Liver (tissue), 7 donors: ENCODE measurements at regions not wholly inside any gene's neighbourhood (a gene's known extent, or its start where the extent isn't known, plus 50 kb on each side); places are given as distances from the start of the nearest gene placed in this dataset.

ENCODE experiments used
- DNase-seq: peaks from one replicate; pipeline ENCODE4 v3.0.0-alpha.2; 2017; ENCODE audit warnings: low spot score
- H3K27ac ChIP-seq, 2 donors: one replicate each; pipeline ENCODE4 v1.7.0; 2013; ENCODE audit warnings: inconsistent platforms in 2 of 2, low read length in 2 of 2, control low read depth in 1 of 2, low read depth in 1 of 2, mild to moderate bottlenecking in 1 of 2
- H3K27me3 ChIP-seq, 4 donors: one replicate each; pipeline versions ENCODE4 v1.6.1 to v1.7.0; 2013; ENCODE audit warnings: low read length in 3 of 4, inconsistent platforms in 1 of 4, mild to moderate bottlenecking in 1 of 4, moderate library complexity in 1 of 4; ENCODE audit not compliant: control insufficient read depth in 4 of 4, insufficient read depth in 4 of 4
- H3K36me3 ChIP-seq, 4 donors: one replicate each; pipeline versions ENCODE4 v1.6.1 to v1.7.0; 2013; ENCODE audit warnings: low read length in 3 of 4, mild to moderate bottlenecking in 3 of 4, low read depth in 1 of 4, moderate library complexity in 1 of 4; ENCODE audit not compliant: control insufficient read depth in 4 of 4, insufficient read depth in 3 of 4
- H3K4me1 ChIP-seq, 4 donors: one replicate each; pipeline versions ENCODE4 v1.6.1 to v1.7.0; 2013; ENCODE audit warnings: low read length in 3 of 4, mild to moderate bottlenecking in 3 of 4, moderate library complexity in 1 of 4; ENCODE audit not compliant: control insufficient read depth in 4 of 4, insufficient read depth in 4 of 4
- H3K4me3 ChIP-seq, 3 donors: one replicate each; pipeline versions ENCODE4 v1.6.1 to v1.7.0; 2013; ENCODE audit warnings: low read length in 3 of 3, control low read depth in 1 of 3, low read depth in 1 of 3, mild to moderate bottlenecking in 1 of 3
- H3K9ac ChIP-seq, 2 donors: one replicate each; pipeline ENCODE4 v1.7.0; 2013; ENCODE audit warnings: low read length in 2 of 2, mild to moderate bottlenecking in 2 of 2, moderate library complexity in 2 of 2, control low read depth in 1 of 2, low read depth in 1 of 2
- H3K9me3 ChIP-seq, 4 donors: one replicate each; pipeline versions ENCODE4 v1.6.1 to v1.7.0; 2013; ENCODE audit warnings: low read length in 3 of 4; ENCODE audit not compliant: control insufficient read depth in 4 of 4
- ATF3 ChIP-seq: IDR thresholded peaks from 2 replicates; pipeline ENCODE4 v1.6.1; 2016; ENCODE audit warnings: antibody characterized with exemption
- EGR1 ChIP-seq, 2 donors: IDR thresholded peaks; 2 replicates each; pipeline ENCODE4 v1.6.1; 2016 to 2018; ENCODE audit warnings: antibody characterized with exemption in 2 of 2, low read depth in 2 of 2
- FOXA1 ChIP-seq: IDR thresholded peaks from 2 replicates; pipeline ENCODE4 v1.6.1; 2016; ENCODE audit warnings: antibody characterized with exemption
- HNF4A ChIP-seq, 2 donors: conservative IDR thresholded peaks; 2 replicates each; pipeline ENCODE4 v1.6.1; 2016; ENCODE audit warnings: antibody characterized with exemption in 2 of 2, mild to moderate bottlenecking in 2 of 2
- HNF4G ChIP-seq: IDR thresholded peaks from 2 replicates; pipeline ENCODE4 v1.6.1; 2016; ENCODE audit warnings: antibody characterized with exemption
- JUND ChIP-seq, 2 donors: IDR thresholded peaks; 2 replicates each; pipeline ENCODE4 v1.6.1; 2016; ENCODE audit warnings: antibody characterized with exemption in 2 of 2
- MAX ChIP-seq: IDR thresholded peaks from 2 replicates; pipeline ENCODE4 v1.6.1; 2016; ENCODE audit warnings: antibody characterized with exemption
- NR2F2 ChIP-seq: IDR thresholded peaks from 2 replicates; pipeline ENCODE4 v1.6.1; 2016; ENCODE audit warnings: antibody characterized with exemption
- RAD21 ChIP-seq, 2 donors: IDR thresholded peaks; 2 replicates each; pipeline ENCODE4 v1.6.1; 2016; ENCODE audit warnings: antibody characterized with exemption in 2 of 2, mild to moderate bottlenecking in 2 of 2
- REST ChIP-seq: IDR thresholded peaks from 2 replicates; pipeline ENCODE4 v1.6.1; 2016; ENCODE audit warnings: antibody characterized with exemption, mild to moderate bottlenecking
- RXRA ChIP-seq, 2 donors: IDR thresholded peaks; 2 replicates each; pipeline ENCODE4 v1.6.1; 2017 to 2018; ENCODE audit warnings: antibody characterized with exemption in 2 of 2, mild to moderate bottlenecking in 1 of 2
- SP1 ChIP-seq: IDR thresholded peaks from 2 replicates; pipeline ENCODE4 v1.6.1; 2018; ENCODE audit warnings: antibody characterized with exemption, mild to moderate bottlenecking
- YY1 ChIP-seq: IDR thresholded peaks from 2 replicates; pipeline ENCODE4 v1.6.1; 2016; ENCODE audit warnings: antibody characterized with exemption, mild to moderate bottlenecking
- ZBTB33 ChIP-seq: IDR thresholded peaks from 2 replicates; pipeline ENCODE4 v1.6.1; 2016; ENCODE audit warnings: antibody characterized with exemption
- WGBS: extraction: QIAGEN DNeasy Blood & Tissue Kit; methylation state at CpG from one replicate; pipeline ENCODE4 v1.1.7; 2013; 5-methylcytosine and 5-hydroxymethylcytosine counted together
- donor health status: healthy.
- donor health status: healthy.
- donor health status: healthy.
- donor health status: healthy.

- no peaks in the 10 kb centered on the region for H3K36me3 ChIP-seq
- H3K27me3 ChIP-seq, result no peaks in the 10 kb centered on the region
- no peaks in the 10 kb centered on the region for H3K9me3 ChIP-seq
- WGBS, result 93% methylated on average over 3 of the region's 3 CpGs
- H3K4me1 ChIP-seq, result peaks cover 0 to 1% (median 0%) of the 10 kb centered on the region in 4 donors
- H3K27ac ChIP-seq, result no peak overlapping the region
- no peak overlapping the region for H3K4me3 ChIP-seq
- no peak overlapping the region for H3K9ac ChIP-seq
- no peak for DNase-seq
- no peak for TF ChIP-seq FOXA1
These were observed 72.0 kb upstream of the PSMA6 start for GRCh38 chr14:35220027-35220676.

GRCh38 chr14:35220920-35221319 is 71.3 kb upstream of the PSMA6 start:
- no peak overlapping the region for H3K9ac ChIP-seq
- TF ChIP-seq ZBTB33 (no peak), NR2F2 (no peak), RAD21 (IDR thresholded peaks at IDR 0.05) (no peak)
- H3K36me3 ChIP-seq, result no peaks in the 10 kb centered on the region
- H3K4me3 ChIP-seq, result no peak overlapping the region
- H3K4me1 ChIP-seq, result no peaks in the 10 kb centered on the region
- no peak for DNase-seq
- 92% methylated on average over 1 of the region's 1 CpG for WGBS
- H3K27ac ChIP-seq, result no peak overlapping the region
- H3K9me3 ChIP-seq, result no peaks in the 10 kb centered on the region
- no peaks in the 10 kb centered on the region for H3K27me3 ChIP-seq

- no peak for DNase-seq
- Histone ChIP-seq H3K9me3 (no peaks in the 10 kb centered on the region), H3K4me1 (no peaks in the 10 kb centered on the region), H3K4me3 (no peak overlapping the region), H3K27me3 (no peaks in the 10 kb centered on the region), H3K27ac (no peak overlapping the region), H3K36me3 (no peaks in the 10 kb centered on the region), H3K9ac (no peak overlapping the region)
- WGBS, result 90% methylated on average over 3 of the region's 3 CpGs
- no peak for TF ChIP-seq FOXA1
- TF ChIP-seq HNF4A (conservative IDR thresholded peaks at IDR 0.05), result no peak
- TF ChIP-seq EGR1 (IDR thresholded peaks at IDR 0.05; ENCODE audit: low read depth in 2 of 2), result no peak
- no peak for TF ChIP-seq NR2F2
- TF ChIP-seq RXRA (IDR thresholded peaks at IDR 0.05), result no peak
- TF ChIP-seq YY1, result no peak
- no peak for TF ChIP-seq HNF4G
- TF ChIP-seq JUND (IDR thresholded peaks at IDR 0.05), result no peak
These were observed 70.7 kb upstream of the PSMA6 start for GRCh38 chr14:35221462-35221861.

- H3K27ac ChIP-seq, result no peak overlapping the region
- TF ChIP-seq SP1 (no peak), MAX (no peak), REST (no peak), ATF3 (no peak)
- no peaks in the 10 kb centered on the region for H3K36me3 ChIP-seq
- no peak overlapping the region for H3K9ac ChIP-seq
- no peak for DNase-seq
- H3K4me3 ChIP-seq, result no peak overlapping the region
- 92% methylated on average over 2 of the region's 2 CpGs for WGBS
- H3K4me1 ChIP-seq, result no peaks in the 10 kb centered on the region
- H3K9me3 ChIP-seq, result no peaks in the 10 kb centered on the region
- no peaks in the 10 kb centered on the region for H3K27me3 ChIP-seq
These were observed 69.9 kb upstream of the PSMA6 start for GRCh38 chr14:35222324-35222723.
